Kidney (tissue), 13 donors: ENCODE measurements at regions not wholly inside any gene's neighbourhood (a gene's known extent, or its start where the extent isn't known, plus 50 kb on each side); places are given as distances from the start of the nearest gene placed in this dataset.

Experiments used
- DNase-seq, 5 donors: peaks; one replicate each; pipeline ENCODE4 v3.0.0-alpha.2; 2013 to 2020
- FAIRE-seq: peaks from 2 replicates; lab custom pipeline; 2012; peaks lifted over from hg19 to GRCh38; lab: Jason Lieb, UNC
- H3K27ac ChIP-seq, 2 donors: one replicate each; pipeline ENCODE4 v1.7.0; 2013; ENCODE audit warnings: low read depth in 2 of 2, low read length in 2 of 2, inconsistent platforms in 1 of 2
- H3K27me3 ChIP-seq: one replicate; pipeline ENCODE4 v1.7.1; 2013; ENCODE audit warnings: low read length, inconsistent platforms; ENCODE audit not compliant: control insufficient read depth, insufficient read depth
- H3K36me3 ChIP-seq, 3 donors: one replicate each; pipeline versions ENCODE4 v1.7.0 to v1.7.1; 2013; ENCODE audit warnings: low read length in 3 of 3, control low read depth in 1 of 3, inconsistent platforms in 1 of 3; ENCODE audit not compliant: insufficient read depth in 3 of 3, control insufficient read depth in 2 of 3
- H3K4me1 ChIP-seq, 3 donors: one replicate each; pipeline versions ENCODE4 v1.7.0 to v1.7.1; 2013; ENCODE audit warnings: low read length in 3 of 3, inconsistent platforms in 1 of 3, low read depth in 1 of 3; ENCODE audit not compliant: control insufficient read depth in 2 of 3, insufficient read depth in 2 of 3
- H3K4me3 ChIP-seq, 3 donors: one replicate each; pipeline versions ENCODE4 v1.7.0 to v1.8.1; 2013; ENCODE audit warnings: low read length in 3 of 3, control low read depth in 1 of 3, inconsistent platforms in 1 of 3
- H3K9ac ChIP-seq, 3 donors: one replicate each; pipeline versions ENCODE4 v1.7.0 to v1.7.1; 2013; ENCODE audit warnings: low read length in 3 of 3, control low read depth in 1 of 3, inconsistent platforms in 1 of 3
- H3K9me3 ChIP-seq, 3 donors: one replicate each; pipeline versions ENCODE4 v1.7.0 to v1.7.1; 2013; ENCODE audit warnings: low read length in 3 of 3, control low read depth in 1 of 3, inconsistent platforms in 1 of 3; ENCODE audit not compliant: control insufficient read depth in 2 of 3, insufficient read depth in 1 of 3
- intact Hi-C: fragments of 100-400 bp; cut with DNase I; formaldehyde crosslinking; loops from one replicate; pipeline ENCODE4 v1.11.1; 2022
- TF ChIP-seq, protein P1 (sequence below): IDR thresholded peaks from 3 replicates; pipeline ENCODE4 v1.5.1; 2012; ENCODE audit warnings: mild to moderate bottlenecking, moderate library complexity, borderline replicate concordance; ENCODE audit not compliant: insufficient read depth; ENCODE audit errors: extremely low read depth
- donor health status: control.
- donor health status: control.
- donor health status: control.
- donor health status: control.
- donor health status: control.
- donor health status: DM: yes; HTN: yes; CAD: no.
- donor health status: Normal renal cell carcinoma (clear cell type).

DNA sequence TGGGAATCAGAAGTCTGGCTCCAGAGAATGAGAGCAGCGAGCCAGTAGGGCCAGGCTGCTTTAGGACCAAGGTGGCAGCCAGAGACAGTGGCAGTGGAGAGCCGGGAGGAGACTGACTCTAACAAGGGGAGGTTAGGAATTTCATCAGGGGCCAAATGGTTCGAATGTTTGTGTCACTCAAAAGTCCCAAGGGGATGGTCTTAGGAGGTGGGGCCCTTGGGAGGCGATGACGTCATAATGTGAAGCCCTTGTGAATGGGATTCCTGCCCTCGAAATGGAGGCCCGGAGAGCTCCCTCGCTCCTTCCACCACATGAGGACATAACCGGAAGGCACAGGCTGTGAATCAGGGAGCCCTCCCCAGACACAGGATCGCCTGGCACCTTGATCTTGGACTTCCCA, 299.7 kb downstream of the QKI start:
- Histone ChIP-seq H3K27me3 (no peaks in the 10 kb centered on the region), H3K36me3 (no peaks in the 10 kb centered on the region), H3K4me1 (peaks cover 0 to 2% (median 0%) of the 10 kb centered on the region in 3 donors), H3K4me3 (no peak overlapping the region), H3K9me3 (no peaks in the 10 kb centered on the region), H3K9ac (no peak overlapping the region), H3K27ac (no peak overlapping the region)
- intact Hi-C loops, result no loop called here
- TF ChIP-seq, protein P1, sequence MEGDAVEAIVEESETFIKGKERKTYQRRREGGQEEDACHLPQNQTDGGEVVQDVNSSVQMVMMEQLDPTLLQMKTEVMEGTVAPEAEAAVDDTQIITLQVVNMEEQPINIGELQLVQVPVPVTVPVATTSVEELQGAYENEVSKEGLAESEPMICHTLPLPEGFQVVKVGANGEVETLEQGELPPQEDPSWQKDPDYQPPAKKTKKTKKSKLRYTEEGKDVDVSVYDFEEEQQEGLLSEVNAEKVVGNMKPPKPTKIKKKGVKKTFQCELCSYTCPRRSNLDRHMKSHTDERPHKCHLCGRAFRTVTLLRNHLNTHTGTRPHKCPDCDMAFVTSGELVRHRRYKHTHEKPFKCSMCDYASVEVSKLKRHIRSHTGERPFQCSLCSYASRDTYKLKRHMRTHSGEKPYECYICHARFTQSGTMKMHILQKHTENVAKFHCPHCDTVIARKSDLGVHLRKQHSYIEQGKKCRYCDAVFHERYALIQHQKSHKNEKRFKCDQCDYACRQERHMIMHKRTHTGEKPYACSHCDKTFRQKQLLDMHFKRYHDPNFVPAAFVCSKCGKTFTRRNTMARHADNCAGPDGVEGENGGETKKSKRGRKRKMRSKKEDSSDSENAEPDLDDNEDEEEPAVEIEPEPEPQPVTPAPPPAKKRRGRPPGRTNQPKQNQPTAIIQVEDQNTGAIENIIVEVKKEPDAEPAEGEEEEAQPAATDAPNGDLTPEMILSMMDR, result no peak
- DNase-seq (no peak), FAIRE-seq (no peak)

- no peaks in the 10 kb centered on the region for H3K9me3 ChIP-seq
- intact Hi-C loops, result no loop called here
- no peak overlapping the region for H3K27ac ChIP-seq
- no peak for FAIRE-seq
- H3K36me3 ChIP-seq, result no peaks in the 10 kb centered on the region
- no peak overlapping the region for H3K4me3 ChIP-seq
- TF ChIP-seq, protein P1, result no peak
- no peaks in the 10 kb centered on the region for H3K27me3 ChIP-seq
- H3K9ac ChIP-seq, result no peak overlapping the region
- DNase-seq, result no peak
- peaks cover 0 to 2% (median 0%) of the 10 kb centered on the region in 3 donors for H3K4me1 ChIP-seq
Observed at GRCh38 chr6:163712981-163713380, 298.5 kb downstream of the QKI start.

GRCh38 chr6:163712566-163712961, 298.0 kb downstream of the QKI start:
- Histone ChIP-seq H3K9ac (no peak overlapping the region), H3K27ac (no peak overlapping the region), H3K9me3 (no peaks in the 10 kb centered on the region), H3K4me3 (no peak overlapping the region), H3K4me1 (peaks cover 0 to 4% (median 1%) of the 10 kb centered on the region in 3 donors), H3K36me3 (no peaks in the 10 kb centered on the region), H3K27me3 (no peaks in the 10 kb centered on the region)
- TF ChIP-seq, protein P1, result no peak
- DNase-seq, result no peak
- FAIRE-seq, result no peak
- intact Hi-C loops, result no loop called here
